ENCODE measurements at regions not wholly inside any gene's neighbourhood (a gene's known extent, or its start where the extent isn't known, plus 50 kb on each side); places are given as distances from the start of the nearest gene placed in this dataset.
"Not testable (repeated sequence)": the region's sequence is repeated elsewhere in the genome, so short reads cannot be mapped to it uniquely, and the experiment has no call there.

DNA sequence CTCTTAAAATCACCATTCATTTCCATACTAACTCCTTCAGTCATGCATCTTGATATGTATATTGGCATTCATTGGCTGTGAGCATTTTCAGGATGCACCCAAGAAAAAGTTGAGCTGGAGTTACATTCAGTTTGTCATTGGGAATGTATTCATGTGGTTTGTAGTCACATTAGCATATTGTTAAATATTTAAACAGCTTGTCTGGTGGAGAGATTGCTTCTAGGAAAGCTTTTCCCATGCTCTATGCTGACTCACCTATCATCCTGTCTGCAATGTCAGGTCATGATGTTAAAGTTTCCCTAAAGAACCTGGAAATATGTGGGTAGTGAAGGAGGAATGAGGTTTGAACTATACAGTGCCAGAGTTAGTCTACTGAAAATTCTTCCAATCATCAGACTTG lies 583.6 kb downstream of the GALC start:
- no peak for DNase-seq

DNA sequence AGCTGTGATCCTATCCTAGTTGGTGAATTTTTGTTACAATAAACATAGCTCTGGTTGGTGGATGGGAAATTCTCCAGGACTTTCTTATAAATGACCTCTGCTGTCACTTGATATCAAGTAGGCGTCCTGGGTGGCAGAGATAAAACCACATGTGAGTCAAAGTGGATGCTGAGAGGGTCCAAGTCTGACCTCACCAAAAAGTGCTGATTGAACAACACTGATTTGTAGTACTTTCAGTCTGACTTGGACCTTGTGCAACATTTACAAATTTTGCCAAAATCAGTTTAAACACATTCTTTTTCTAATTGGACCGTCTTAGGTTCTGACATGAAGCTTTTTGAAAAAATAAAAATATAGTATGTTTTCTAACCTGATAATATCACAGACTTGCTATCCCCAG lies 585.6 kb downstream of the GALC start:
- DNase-seq, result no peak

DNA sequence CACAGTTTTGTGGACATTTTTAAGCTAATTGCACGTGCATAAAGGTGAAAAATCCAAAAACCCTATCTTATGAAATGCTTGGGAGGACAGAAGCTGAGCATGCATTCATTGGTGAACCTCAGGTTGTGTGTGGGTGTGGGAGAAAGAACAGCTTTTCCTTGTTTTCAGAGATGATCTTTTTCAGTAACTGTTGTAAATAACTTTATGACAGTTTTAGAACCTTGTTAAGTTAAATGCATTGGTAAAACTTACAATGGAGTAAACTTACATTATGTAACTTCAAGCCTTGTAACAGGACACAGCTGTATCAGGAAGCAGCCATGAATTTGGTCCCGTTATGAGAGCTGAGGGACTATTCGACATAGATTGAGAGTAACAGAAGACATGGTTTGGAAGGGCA lies 587.4 kb downstream of the GALC start:
- no peak for DNase-seq

DNA sequence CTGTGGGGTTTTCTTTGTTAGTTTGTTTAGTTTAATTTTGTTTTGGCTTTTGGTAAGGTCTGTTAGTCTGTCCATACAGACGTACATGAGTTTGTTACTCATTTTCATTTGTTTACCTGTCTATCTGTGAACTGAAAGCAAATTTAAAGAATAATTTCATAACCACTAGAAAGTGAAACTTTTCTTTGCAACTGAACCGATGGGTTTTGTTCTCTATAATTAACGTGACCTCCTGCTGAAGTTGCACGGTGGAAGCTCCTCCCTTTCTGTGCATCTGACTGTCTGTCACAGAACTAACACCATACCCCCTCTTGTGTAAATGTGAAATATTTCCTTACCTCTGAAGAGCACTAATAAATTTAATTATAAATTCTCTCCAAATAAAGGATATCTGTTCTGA lies 595.5 kb downstream of the GALC start:
- DNase-seq, result no peak

DNA sequence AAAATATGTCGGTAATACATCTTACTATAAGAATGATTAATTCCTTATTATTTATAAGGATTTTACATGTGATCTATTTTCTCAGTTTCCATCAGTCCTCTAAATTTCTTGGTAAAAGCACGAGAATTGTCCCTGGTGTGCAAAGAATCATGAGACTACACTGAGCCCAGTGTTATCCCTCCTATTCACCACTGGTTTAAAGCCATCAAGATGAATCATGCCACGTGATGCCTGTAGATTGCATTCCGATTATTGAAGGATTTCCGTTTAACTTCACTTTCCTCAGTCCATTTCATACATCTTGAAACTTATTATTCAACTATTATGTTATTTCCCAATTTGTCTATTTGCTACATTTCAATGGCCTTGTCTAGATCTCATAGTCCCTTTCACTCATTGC lies 601.9 kb downstream of the GALC start:
- no peak for DNase-seq

DNA sequence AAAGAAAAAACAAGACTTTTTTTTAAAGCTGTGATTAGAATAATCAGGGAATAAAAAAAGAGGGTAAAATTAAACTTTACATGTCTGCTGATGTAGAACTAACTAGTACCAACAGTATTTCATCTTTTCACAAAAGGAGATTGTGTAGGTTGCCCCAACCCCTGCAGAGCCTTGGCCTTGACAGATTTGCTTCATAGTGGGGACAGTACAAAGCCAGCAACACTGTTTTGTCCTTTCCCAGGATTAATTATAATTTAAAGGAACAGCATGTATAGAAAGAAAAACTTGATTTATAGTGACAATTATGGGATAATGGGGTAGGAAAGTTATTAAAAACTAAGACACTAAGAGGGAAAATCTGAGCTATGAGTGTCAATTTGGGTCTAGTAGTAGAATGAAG lies 604.0 kb downstream of the GALC start:
- no peak for DNase-seq

DNA sequence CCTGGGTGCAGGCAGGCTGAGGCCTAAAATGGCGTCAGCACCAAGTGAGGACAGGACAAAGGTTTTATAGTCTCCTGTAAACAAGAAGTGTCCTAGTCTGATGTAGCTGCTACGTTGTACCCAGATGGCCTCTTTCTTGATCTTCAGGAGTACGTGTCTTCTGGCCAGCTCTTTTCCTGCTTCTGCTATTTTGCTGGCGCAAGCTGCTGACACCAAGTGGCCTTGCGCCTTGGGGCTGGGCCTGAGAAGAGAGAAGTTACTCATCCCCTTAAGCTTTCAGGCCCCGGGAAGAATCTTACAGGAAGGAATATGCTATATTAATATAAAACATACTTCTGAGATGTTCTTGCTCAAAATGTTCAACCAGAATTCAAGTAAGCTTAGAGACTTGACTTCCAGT lies 605.2 kb downstream of the GALC start:
- no peak for DNase-seq

DNA sequence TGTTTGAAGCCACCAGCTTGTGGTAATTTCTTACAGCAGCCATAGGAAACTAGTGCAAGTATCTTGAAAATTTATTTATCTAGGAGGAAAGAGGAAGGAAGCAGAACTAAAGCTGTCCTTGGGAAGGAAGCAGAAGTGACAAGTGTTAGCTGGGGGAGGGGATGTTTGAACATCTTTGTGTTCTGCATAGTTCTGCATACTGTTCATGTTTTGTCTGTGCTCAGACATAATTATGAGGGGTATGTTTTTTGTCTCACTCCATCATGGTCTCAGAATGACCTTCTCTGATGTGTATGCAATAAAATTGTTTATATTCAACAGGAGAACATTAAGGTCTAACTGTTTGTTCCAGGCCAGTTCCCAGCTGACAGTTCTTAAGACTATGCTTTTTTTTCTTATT lies 606.5 kb downstream of the GALC start:
- DNase-seq, result no peak

DNA sequence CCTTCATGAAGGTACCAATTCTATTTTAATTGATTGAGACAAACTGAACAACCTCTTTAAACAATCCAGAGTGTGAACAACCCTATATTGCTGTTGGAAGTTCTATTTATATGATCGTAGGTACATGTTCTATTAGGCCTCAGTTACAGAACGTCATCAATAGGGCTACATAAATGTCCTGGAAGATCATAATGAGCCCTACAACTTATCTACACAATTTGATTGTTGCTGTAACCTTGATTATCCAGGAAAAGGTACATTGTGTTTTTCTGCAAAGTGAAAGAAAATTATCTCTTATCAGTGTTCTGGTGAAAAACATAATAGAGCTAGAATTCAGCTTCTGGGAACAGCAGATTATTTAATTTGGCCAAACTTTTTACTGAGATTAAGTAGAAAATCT lies 612.9 kb downstream of the GALC start:
- no peak for DNase-seq

DNA sequence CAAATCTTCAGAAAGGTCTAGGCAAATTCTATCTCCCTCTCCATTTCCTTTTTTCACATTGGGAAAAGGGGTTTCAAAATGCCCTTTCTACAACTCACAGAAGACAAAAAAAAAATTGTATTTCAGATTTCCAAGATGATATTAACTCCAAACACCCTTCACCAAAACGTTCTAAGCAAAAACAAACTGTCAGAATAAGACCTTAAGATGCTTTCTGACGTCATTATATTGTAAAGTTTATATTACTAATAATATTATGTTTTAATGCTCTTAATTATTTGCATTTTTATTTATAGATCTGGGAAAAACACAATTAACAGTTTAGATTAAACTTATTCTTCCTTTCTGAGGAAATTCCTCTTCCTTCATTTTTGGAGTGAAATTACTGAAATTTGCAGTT lies 624.2 kb downstream of the GALC start:
- no peak for DNase-seq

DNA sequence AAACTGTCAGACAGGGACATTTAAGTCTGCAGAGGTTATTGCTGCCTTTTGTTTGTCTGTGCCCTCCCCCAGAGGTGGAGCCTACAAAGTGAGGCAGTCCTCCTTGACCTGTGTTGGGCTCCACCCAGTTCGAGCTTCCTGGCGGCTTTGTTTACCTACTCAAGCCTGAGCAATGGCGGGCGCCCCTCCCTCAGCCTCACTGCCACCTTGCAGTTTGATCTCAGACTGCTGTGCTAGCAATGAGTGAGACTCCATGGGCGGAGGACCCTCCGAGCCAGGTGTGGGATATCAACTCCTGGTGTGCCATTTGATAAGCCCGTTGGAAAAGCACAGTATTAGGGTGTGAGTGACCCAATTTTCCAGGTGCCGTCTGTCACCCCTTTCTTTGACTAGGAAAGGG lies 632.7 kb downstream of the GALC start:
- DNase-seq, result not testable (repeated sequence)

DNA sequence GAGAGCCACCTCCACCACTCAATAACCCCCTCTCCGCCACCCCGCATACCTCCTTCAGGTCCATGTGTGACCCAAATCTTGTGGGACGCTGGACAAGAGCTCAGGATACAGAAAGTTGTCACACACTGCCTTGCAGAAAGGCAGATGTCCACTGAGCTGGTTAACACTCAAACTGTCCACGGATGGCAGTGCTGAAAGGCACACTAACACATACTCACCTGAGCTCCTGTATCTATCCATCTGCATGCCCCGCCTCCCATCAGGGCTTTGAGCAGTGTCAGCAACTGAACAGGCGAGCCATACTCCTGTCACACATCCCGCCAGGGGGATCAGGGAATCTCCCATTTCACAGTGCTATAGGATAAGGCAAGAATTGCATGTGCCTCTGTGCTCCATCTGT lies 642.0 kb downstream of the GALC start:
- DNase-seq, result no peak

DNA sequence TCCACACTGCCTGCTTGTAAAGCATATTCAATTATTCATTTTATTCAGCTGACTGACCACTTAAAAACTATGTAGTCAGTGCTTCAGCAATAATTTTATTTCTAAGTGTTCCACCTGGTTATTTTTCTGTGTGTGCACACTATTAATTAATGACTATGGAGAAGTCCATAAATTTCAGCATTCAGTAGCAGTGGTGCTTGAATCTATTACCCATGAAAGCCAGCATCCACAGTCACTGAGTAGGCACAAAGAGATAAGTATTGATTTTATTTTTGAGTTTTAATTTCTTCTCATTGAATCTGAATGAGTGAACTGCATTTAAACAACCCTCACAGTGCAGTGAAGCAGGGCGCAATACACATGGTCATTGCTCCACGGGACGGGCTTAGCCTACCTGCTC lies 643.1 kb downstream of the GALC start:
- no peak for DNase-seq

DNA sequence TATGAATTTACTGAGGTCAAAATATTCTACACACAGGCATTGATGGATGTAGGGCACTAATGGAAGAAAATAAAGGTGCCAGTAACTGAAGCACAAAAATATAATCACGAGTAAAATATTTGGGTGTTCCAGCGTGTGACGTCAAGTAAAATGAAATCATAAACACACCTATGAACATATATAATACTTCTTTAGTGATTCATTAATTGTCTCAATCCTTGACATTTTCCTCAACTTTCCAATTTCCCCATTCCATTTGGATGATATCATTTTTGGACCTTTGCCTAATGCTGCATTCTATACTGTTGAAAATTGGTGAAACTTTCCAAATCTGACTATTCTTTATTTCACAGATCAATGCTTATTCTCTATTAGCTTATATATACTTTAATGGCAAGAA lies 649.3 kb downstream of the GALC start:
- no peak for DNase-seq

DNA sequence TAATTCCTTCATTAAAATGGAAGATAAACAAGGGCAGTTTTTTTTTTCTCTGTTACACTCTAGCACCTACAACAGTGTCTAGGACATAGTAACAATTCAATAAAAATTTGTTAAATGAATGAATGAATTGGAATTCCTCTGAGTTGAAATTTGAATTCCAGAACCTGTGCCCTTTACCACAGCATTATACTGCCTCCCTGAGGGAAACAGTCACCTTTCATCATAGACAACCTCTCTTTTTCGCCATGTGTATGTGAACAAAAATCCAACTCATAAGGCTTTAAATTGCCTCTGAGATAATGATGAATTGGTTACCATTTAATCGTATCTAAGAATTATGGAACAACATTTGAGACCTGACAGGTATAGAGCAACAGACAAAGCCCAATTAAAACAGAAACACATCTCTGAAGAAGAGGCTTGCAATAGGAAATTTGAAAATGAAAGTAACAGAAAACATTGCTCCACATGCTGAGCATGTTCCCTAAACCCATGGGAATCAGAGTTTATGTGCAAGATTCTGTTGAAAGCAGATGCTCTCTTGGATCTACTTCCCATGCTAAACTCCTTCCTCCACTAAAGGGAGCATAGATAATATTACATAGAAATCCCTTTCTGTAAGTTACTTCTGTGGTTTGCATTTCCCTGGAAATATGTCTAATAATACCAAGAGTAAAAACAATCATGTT lies 657.8 kb downstream of the GALC start:
- DNase-seq, result no peak

DNA sequence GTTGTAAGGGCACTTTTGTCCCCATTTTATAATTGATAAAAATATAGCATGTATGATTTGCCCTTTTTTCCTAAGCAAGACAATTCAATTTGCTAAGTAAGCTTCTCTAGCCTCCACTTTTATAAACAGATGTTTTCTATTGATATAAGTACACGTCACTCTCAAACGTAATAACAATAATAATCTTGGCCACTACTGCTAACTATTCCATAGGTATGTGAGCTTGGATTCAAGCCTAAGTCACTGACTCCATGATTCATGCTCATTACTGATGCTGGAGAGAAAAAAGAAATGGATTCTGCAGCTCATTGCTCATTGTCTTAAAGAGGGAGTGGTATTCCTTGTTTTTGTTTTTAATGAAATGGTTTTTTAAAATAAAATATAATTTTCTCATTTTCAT lies 661.0 kb downstream of the GALC start:
- no peak for DNase-seq

DNA sequence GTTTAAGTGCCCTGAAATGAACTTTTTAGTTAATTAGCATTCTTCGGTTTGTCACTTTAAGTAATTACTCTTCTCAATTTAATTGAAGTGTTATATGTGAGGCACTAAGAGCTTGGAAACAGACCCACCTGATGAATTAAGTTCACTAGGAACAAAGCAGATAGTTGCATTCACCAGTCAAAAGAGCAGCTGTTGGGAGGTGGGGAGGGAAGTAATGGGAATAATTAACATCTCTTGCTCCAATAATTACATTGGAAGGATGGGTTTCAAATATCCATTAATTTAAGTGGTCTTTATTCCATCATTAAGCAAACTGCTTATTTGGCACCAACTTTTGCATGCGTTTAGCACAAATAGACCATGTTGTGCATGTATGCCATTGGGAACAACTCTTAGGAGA lies 667.2 kb downstream of the GALC start:
- DNase-seq, result no peak

DNA sequence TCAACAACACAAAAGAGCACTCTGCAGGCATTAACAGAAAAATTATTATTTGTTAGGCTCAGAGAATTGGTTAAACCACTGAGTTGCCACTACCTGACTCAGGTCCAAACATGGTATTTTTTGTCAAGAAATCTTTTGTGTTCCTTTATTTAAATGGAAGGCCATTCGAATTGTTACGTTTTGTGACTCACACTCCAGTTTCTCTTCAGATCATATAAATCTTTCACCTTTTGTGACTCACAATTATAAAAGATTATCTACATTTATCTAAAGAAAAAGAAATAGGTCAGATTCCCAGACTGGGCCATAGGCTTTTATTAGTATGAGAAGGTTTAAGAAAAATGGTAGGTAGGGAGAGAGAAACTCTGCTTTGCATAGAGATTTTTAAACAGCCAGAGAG lies 669.8 kb downstream of the GALC start:
- no peak for DNase-seq

DNA sequence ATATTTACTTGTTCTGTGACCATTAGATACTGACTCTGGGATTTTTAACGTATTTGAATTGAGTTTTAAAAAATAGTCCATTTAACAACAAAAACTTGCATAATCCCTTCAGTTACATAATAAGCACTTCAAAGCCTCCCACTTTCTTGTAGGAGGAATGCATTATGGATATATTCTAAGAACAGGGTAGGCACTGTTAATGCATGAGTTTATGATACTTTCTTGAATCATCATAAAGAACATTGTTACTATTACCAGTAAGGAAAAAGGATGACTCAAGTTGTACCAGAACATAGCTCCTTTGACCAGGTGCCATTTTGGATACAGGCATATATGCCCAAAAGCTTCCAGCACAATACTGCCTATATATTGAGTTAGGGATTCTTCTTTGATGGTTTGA lies 671.4 kb downstream of the GALC start:
- no peak for DNase-seq

DNA sequence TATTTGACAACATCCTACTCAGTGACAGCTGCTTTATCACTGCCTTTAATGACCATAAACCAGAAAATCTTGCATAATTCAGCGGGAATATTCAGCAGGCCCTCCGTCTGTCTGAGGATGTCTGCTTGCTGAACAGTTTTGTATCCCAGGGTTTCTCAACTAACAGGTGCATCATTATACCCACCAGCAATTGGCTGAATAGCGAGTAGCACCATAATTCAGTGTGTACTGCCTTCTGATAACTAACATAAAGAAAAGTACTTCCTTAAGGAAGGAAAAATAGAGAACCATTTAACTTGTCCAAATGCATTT lies 680.1 kb downstream of the GALC start:
- no peak for DNase-seq

DNA sequence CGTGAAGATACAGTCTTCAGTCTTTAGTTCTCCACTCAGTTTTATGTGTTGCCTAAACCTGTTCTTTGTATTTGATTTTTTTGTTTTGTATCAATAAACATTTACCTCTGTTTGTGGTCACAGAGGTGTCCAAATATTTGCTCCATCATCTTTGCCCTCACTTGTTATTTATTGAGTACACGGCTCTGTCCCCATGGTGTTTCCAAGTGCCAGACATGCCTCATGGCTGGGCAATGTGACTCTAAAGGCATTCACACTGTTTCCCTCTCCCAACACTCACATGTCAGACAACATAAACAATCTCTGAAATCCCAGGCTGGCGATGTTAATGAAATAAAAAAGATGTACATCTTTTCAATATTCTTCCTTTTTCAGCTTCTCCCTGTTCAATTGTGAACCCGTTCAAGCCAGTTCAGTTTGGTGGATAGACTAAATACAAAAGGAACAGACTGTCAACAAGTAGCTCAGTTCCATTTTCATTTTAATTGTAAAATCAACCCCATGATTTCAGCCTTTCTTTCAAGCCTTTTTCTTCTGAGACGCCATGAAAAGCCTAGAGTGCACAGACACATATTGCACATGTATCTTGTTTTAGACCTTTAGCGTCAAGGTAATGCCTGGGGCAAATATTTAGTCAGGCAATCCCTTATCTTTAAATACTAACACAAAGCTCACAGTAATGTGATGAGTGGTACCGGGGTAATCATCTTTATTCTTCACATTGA lies 680.7 kb downstream of the GALC start:
- DNase-seq, result no peak

DNA sequence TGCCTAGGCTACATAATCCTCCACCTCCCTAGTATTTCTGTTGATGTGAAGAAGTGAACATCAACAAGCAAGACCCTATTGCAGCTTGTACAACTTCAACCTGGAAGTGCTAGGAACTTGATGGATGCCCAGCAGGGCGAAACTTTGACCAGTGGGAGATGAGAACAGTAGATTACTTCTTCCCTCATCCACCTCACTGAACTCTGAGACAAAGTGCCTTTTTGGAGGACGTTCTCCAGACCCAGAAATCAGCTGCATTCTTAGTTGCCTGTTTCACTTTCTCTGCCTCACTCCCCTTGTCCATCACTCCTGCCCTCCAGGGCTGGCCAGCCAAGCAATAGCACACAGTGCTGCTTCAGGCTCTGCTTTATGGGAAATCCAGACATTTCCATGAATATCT lies 683.4 kb downstream of the GALC start:
- no peak for DNase-seq

DNA sequence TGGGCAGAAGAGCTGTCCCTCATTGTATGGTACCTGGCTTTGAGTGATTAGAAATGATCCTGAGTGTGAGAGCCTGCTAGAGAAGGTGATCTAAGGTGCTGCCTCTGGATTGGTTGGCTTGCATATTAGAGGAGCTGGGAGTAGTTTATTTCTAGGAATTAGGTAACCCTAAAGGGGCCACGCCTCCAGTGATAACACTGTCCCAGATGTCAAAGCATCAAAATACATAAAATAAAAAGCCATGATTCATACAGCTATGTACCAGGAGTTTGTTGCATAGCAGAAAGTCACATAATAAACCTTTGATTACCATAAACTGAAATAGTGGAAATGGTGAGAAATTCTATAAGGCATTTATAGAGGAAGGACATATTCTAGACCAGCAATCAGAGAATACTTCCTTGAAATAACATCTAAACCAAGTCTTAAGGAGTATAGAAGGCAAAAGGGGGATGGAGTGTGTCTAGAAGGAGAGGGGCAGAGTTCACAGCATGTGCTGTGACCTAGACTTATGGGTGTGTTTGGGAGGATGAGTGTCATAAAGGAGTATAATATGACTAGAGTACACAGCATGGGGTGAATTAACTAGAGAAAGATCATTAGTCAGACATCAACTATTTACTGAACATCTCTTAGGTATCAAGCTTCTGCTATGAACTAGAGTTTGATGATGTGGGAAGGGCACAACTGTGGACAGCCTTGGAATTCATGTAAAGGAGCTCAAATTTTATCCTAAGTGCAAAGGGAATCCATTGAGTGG lies 686.4 kb downstream of the GALC start:
- DNase-seq, result no peak

DNA sequence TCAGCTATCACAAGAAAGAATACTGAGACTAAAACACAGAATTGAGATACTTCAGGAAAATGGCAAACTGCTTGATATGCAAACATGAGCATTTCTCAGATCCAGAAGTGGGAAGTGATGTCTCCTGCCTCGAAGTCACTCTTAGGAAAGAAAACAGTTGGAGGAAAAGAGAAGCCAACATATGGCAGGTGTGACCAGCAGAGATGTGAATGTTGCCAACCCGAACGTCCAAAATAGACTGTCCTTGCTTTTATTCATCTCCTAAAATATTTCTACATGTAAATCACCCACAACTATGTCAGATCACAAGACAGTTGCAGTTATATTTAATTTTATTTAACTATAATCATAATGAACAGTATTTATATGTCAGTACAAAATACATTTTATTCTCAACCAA lies 687.6 kb downstream of the GALC start:
- DNase-seq, result no peak

DNA sequence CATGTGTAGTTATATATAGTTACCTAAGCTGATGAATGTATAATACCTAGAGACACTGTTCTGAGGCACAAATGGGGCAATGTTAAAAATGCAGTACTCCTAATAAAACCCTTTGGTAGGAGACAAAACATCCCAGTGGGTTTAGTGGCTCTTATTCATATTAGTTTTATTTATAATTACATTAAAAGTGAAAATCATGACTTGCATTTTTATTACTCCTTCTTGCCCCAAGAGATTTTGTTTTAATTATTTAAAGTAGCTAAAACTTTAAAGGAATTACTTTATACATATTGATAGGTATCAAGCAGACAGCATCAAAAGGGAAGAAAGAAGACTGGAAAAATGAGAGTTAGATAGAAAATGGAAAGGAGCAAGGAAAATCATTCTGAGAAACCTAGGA lies 688.6 kb downstream of the GALC start:
- no peak for DNase-seq
